A673 (cell line): ENCODE measurements at regions not wholly inside any gene's neighbourhood (a gene's known extent, or its start where the extent isn't known, plus 50 kb on each side); places are given as distances from the start of the nearest gene placed in this dataset.
A peak's percentile ranks its signal among the peaks of the same experiment; 100 is the strongest.

Source experiments
- BruUV-seq: library from RNA; stranded (reverse); fragments of 400-500 nt; replicated peaks from 2 replicates; lab custom pipeline; 2021; lab: Mats Ljungman, UMichigan
- CTCF ChIA-PET: fragments of 300-600 bp; sonication (Branson Sonifier 250); formaldehyde crosslinking; loops from one replicate; lab custom pipeline; 2022; ENCODE audit warnings: antibody characterized with exemption; lab: Charles Lee
- POLR2A ChIA-PET: fragments of 300-600 bp; sonication (Branson Sonifier 250); formaldehyde crosslinking; loops from one replicate; lab custom pipeline; 2022; ENCODE audit warnings: antibody characterized with exemption; ENCODE audit not compliant: low non-redundant PET; lab: Charles Lee
- DNase-seq: peaks from one replicate; pipeline ENCODE4 v3.0.0-alpha.2; 2015; ENCODE audit warnings: low spot score
- H3K27ac ChIP-seq: fragments of 200-600 bp; sonication (generic); 2 replicates; pipeline ENCODE4 v1.5.1; 2016; ENCODE audit warnings: mixed run types, low read depth, mild to moderate bottlenecking, mixed read lengths, antibody characterized with exemption, low read length; ENCODE audit not compliant: poor library complexity, severe bottlenecking
- H3K27me3 ChIP-seq: fragments of 200-600 bp; sonication (generic); replicated peaks from 2 replicates; pipeline ENCODE4 v1.6.1; 2017; ENCODE audit warnings: mixed run types, low read depth, mild to moderate bottlenecking, mixed read lengths, antibody characterized with exemption, low read length; ENCODE audit not compliant: insufficient read depth, poor library complexity
- H3K36me3 ChIP-seq: fragments of 200-600 bp; sonication (generic); 2 replicates; pipeline ENCODE4 v1.6.1; 2016; ENCODE audit warnings: mixed run types, mild to moderate bottlenecking, mixed read lengths, antibody characterized with exemption, low read length; ENCODE audit not compliant: insufficient read depth, poor library complexity, severe bottlenecking
- H3K4me1 ChIP-seq: fragments of 200-600 bp; sonication (generic); 2 replicates; pipeline ENCODE4 v1.6.1; 2017; ENCODE audit warnings: mixed run types, mild to moderate bottlenecking, mixed read lengths, antibody characterized with exemption, low read length; ENCODE audit not compliant: insufficient read depth, poor library complexity, severe bottlenecking
- H3K4me3 ChIP-seq: fragments of 200-600 bp; sonication (generic); 2 replicates; pipeline ENCODE4 v1.5.1; 2016; ENCODE audit warnings: low read depth, mixed run types, mild to moderate bottlenecking, mixed read lengths, low read length; ENCODE audit not compliant: poor library complexity, severe bottlenecking
- H3K9me3 ChIP-seq: fragments of 200-600 bp; sonication (generic); 2 replicates; pipeline ENCODE4 v1.6.1; 2016; ENCODE audit warnings: mixed run types, low read depth, mild to moderate bottlenecking, mixed read lengths, antibody characterized with exemption, low read length; ENCODE audit not compliant: poor library complexity, severe bottlenecking
- EZH2 ChIP-seq: fragments of 200-600 bp; sonication (generic); IDR thresholded peaks from 2 replicates; pipeline ENCODE4 v1.6.1; 2017; ENCODE audit warnings: borderline replicate concordance, low read depth, mild to moderate bottlenecking, mixed read lengths, antibody characterized with exemption, low read length; ENCODE audit not compliant: poor library complexity, severe bottlenecking
- intact Hi-C: fragments of 100-400 bp; cut with micrococcal nuclease; formaldehyde crosslinking; loops from one replicate; pipeline ENCODE4 v1.10.0; 2022; ENCODE audit not compliant: unreplicated experiment
- TF ChIP-seq, protein P1 (sequence below): fragments of 300-800, 200-600 bp; sonication (generic); conservative IDR thresholded peaks from 2 replicates; pipeline ENCODE4 v1.5.1; 2017; ENCODE audit warnings: low read depth, mild to moderate bottlenecking, antibody characterized with exemption, low read length, moderate library complexity, mixed read lengths

DNA sequence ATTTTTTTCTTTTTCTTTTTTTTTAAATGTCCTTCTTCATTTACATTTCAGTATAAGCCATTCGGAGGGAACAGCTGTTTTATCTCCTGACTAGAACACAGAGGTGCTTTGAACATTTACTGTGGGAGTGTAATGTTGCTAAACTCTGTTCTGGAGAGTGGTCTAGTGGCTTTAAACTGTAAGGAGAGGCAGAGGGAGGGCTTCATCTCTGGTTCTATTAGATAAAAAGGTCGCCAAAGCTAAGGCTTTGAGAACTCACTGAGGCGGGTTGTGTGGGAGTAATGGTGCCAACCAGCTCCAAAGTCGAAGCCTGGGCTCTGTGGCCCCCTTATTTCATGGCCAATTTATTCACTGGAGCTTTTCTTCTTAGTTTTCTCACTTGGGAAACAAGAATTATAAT, 133.2 kb downstream of the ANXA2 start:
- H3K27me3 ChIP-seq = peaks cover 61% of the 10 kb centered on the region
- BruUV-seq = no TSS peak
- H3K4me3 ChIP-seq = no peak overlapping the region
- intact Hi-C loops = no loop called here
- no peak for DNase-seq
- CTCF ChIA-PET = no interaction called here
- no peaks in the 10 kb centered on the region for H3K36me3 ChIP-seq
- TF ChIP-seq, protein P1, sequence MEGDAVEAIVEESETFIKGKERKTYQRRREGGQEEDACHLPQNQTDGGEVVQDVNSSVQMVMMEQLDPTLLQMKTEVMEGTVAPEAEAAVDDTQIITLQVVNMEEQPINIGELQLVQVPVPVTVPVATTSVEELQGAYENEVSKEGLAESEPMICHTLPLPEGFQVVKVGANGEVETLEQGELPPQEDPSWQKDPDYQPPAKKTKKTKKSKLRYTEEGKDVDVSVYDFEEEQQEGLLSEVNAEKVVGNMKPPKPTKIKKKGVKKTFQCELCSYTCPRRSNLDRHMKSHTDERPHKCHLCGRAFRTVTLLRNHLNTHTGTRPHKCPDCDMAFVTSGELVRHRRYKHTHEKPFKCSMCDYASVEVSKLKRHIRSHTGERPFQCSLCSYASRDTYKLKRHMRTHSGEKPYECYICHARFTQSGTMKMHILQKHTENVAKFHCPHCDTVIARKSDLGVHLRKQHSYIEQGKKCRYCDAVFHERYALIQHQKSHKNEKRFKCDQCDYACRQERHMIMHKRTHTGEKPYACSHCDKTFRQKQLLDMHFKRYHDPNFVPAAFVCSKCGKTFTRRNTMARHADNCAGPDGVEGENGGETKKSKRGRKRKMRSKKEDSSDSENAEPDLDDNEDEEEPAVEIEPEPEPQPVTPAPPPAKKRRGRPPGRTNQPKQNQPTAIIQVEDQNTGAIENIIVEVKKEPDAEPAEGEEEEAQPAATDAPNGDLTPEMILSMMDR = no peak
- no peak for TF ChIP-seq EZH2
- no peaks in the 10 kb centered on the region for H3K9me3 ChIP-seq
- POLR2A ChIA-PET = no interaction called here
- H3K27ac ChIP-seq = no peak overlapping the region
- H3K4me1 ChIP-seq = no peaks in the 10 kb centered on the region

DNA sequence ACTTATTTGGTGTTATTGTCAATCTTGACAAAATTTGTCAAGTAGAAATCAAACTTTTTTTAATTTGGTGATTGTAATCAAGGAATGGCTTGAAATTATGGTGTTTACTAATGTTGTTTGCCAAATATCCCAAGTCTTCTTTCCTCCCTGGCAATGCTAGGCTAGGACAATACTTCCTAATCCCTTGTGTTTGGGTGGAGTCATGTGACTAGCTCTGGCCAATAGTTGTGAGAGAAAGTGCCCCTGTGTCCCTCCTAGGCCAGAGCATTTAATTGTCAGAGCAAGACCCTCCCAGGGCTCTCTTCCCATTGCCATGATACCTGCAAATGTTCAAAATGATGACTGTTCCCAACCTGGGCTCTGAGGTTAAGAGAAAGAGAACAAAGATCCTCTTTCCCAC, 132.7 kb downstream of the ANXA2 start:
- no peaks in the 10 kb centered on the region for H3K9me3 ChIP-seq
- H3K4me3 ChIP-seq = no peak overlapping the region
- intact Hi-C loops = no loop called here
- H3K27ac ChIP-seq = no peak overlapping the region
- TF ChIP-seq, protein P1 = no peak
- TF ChIP-seq EZH2 = no peak
- CTCF ChIA-PET = no interaction called here
- peaks cover 60% of the 10 kb centered on the region for H3K27me3 ChIP-seq
- POLR2A ChIA-PET = no interaction called here
- no peaks in the 10 kb centered on the region for H3K36me3 ChIP-seq
- no peaks in the 10 kb centered on the region for H3K4me1 ChIP-seq
- no peak for DNase-seq
- no TSS peak for BruUV-seq

DNA sequence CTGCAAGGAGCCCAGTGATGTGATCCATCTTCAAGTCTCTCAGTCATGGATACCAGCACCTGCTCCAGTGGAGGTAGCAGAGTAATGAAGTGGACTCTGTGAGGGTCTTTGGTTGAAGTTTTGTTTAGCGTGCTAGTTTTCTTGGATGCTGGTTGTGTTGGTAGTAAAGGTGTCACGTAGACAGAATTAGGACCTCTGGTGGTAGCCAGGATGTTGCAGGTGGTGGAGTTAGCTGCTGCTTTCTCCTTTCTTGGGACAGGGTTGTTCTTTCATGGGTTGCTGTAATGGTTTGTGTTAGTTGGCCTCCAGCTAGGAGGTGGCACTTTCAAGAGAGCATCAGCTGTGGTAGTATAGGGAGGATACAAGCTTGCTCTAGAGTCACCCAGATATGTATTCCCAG, 125.2 kb downstream of the ANXA2 start:
- Histone ChIP-seq H3K4me1 (no peaks in the 10 kb centered on the region), H3K9me3 (peaks cover 18% of the 10 kb centered on the region), H3K4me3 (no peak overlapping the region), H3K27ac (no peak overlapping the region), H3K27me3 (peaks cover 18% of the 10 kb centered on the region), H3K36me3 (no peaks in the 10 kb centered on the region)
- intact Hi-C loops = no loop called here
- CTCF ChIA-PET = interaction anchor here (0.6 kb wide), 1 partner anchor 93 kb away, joined by 7 read pairs; no protein-coding TSS in a partner anchor
- POLR2A ChIA-PET = no interaction called here
- TF ChIP-seq EZH2 = no peak
- TF ChIP-seq, protein P1 = peak; percentile 17; the same call in 1 of the 2 replicates
- no peak for DNase-seq
- no TSS peak for BruUV-seq
